Naive thymus-derived CD4-positive, alpha-beta T cell (primary cell): ENCODE measurements at regions not wholly inside any gene's neighbourhood (a gene's known extent, or its start where the extent isn't known, plus 50 kb on each side); places are given as distances from the start of the nearest gene placed in this dataset.

Experiments used
- ATAC-seq: fragments of 150-1000 bp; cut with Tn5 transposase; 2 replicates; pipeline ENCODE4 v1.10.0; 2021; ENCODE audit warnings: mild to moderate bottlenecking, moderate library complexity
- CTCF ChIA-PET: fragments of 350-600 bp; sonication (Branson Sonifier 250); formaldehyde crosslinking; loops from one replicate; lab custom pipeline; 2021; ENCODE audit warnings: antibody characterized with exemption; lab: Charles Lee
- POLR2A ChIA-PET: fragments of 350-600 bp; sonication (Branson Sonifier 250); formaldehyde crosslinking; loops from one replicate; lab custom pipeline; 2021; ENCODE audit warnings: antibody characterized with exemption, inconsistent platforms; lab: Charles Lee
- DNase-seq, 9 donors: peaks; one replicate each; pipeline versions ENCODE4 v3.0.0 to v3.0.0-alpha.2; 2020 to 2022; ENCODE audit warnings: mixed read lengths in 1 of 9
- H3K27ac ChIP-seq: one replicate; pipeline ENCODE4 v1.7.0; 2013; ENCODE audit warnings: mild to moderate bottlenecking, low read depth, low read length, moderate library complexity
- H3K27me3 ChIP-seq, 2 donors: one replicate each; pipeline ENCODE4 v1.7.0; 2013; ENCODE audit warnings: low read length in 2 of 2, mild to moderate bottlenecking in 2 of 2, moderate library complexity in 2 of 2; ENCODE audit not compliant: control insufficient read depth in 2 of 2, insufficient read depth in 2 of 2
- H3K36me3 ChIP-seq, 3 experiments: 1 replicate in 2 of 3; 2 replicates in 1 of 3; pipeline ENCODE4 v1.7.0; 2013; ENCODE audit warnings: low read length in 3 of 3, mild to moderate bottlenecking in 3 of 3, moderate library complexity in 1 of 3; ENCODE audit not compliant: insufficient read depth in 3 of 3, control insufficient read depth in 2 of 3
- H3K4me1 ChIP-seq, 2 donors: one replicate each; pipeline ENCODE4 v1.7.0; 2013; ENCODE audit warnings: low read length in 2 of 2, mild to moderate bottlenecking in 2 of 2, moderate library complexity in 1 of 2; ENCODE audit not compliant: control insufficient read depth in 2 of 2, insufficient read depth in 2 of 2
- H3K4me3 ChIP-seq: 2 replicates; pipeline ENCODE4 v1.7.0; 2013; ENCODE audit warnings: mild to moderate bottlenecking, low read length
- H3K9me3 ChIP-seq, 3 experiments: 1 replicate in 2 of 3; 2 replicates in 1 of 3; pipeline ENCODE4 v1.7.0; 2013; ENCODE audit warnings: low read length in 3 of 3; ENCODE audit not compliant: control insufficient read depth in 2 of 3
- H3K27ac Mint-ChIP-seq, 9 donors: one replicate each; pipeline ENCODE4 v1.8.0; 2020 to 2022; ENCODE audit warnings: mixed read lengths in 9 of 9, mild to moderate bottlenecking in 8 of 9, moderate library complexity in 5 of 9, inconsistent platforms in 2 of 9
- H3K27me3 Mint-ChIP-seq, 5 donors: one replicate each; pipeline ENCODE4 v1.8.0; 2021 to 2022; ENCODE audit warnings: mixed read lengths in 5 of 5, mild to moderate bottlenecking in 1 of 5
- H3K36me3 Mint-ChIP-seq, 5 donors: one replicate each; pipeline ENCODE4 v1.8.0; 2020 to 2022; ENCODE audit warnings: mixed read lengths in 5 of 5, mild to moderate bottlenecking in 3 of 5, inconsistent platforms in 1 of 5
- H3K4me1 Mint-ChIP-seq, 7 donors: one replicate each; pipeline ENCODE4 v1.8.0; 2020 to 2022; ENCODE audit warnings: mixed read lengths in 7 of 7, mild to moderate bottlenecking in 3 of 7, inconsistent platforms in 1 of 7
- H3K4me3 Mint-ChIP-seq, 10 donors: one replicate each; pipeline ENCODE4 v1.8.0; 2020 to 2022; ENCODE audit warnings: mild to moderate bottlenecking in 10 of 10, mixed read lengths in 10 of 10, moderate library complexity in 6 of 10, inconsistent platforms in 2 of 10
- H3K9me3 Mint-ChIP-seq, 11 donors: one replicate each; pipeline ENCODE4 v1.8.0; 2020 to 2022; ENCODE audit warnings: mixed read lengths in 11 of 11, mild to moderate bottlenecking in 4 of 11, inconsistent platforms in 1 of 11, moderate library complexity in 1 of 11
- intact Hi-C, 2 donors: fragments of 100-400 bp; cut with micrococcal nuclease; formaldehyde crosslinking; loops; one replicate each; pipeline ENCODE4 v1.15.1; 2023

DNA sequence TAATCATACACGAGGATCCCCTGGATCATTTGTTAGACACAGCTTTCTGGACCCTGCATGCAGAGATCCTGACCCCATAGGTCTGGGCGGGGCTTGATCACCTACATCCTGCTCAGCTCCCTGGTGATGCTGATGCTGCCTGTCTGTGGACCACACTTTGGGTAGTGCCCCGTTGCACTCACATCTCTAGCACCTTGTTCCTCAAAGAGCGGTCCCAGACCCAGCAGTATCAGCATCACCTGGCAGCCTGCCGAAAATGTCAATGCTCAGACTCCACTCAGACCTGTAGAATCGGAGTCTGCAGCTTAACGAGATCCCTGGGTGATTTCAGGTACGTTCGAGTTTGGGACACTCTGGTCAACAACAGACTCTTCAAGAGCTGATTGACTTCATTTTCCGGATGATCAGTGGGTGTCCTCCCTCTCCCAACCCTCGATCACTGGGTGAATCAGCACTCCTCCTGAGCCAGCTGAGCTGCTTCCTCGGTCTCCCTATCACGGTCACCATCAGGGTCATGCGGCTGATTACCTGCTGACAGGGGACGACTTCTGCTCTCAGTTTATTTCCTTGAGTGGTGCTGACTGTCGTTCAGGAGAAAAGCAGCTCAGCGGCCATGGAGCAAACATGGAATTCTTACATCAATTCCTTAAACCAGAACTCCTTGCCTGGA is 150.6 kb upstream of the RAB12 start:
- Histone ChIP-seq H3K4me3 (no peak overlapping the region), H3K27ac (no peak overlapping the region), H3K27me3 (no peaks in the 10 kb centered on the region), H3K9me3 (no peaks in the 10 kb centered on the region), H3K4me1 (no peaks in the 10 kb centered on the region), H3K36me3 (no peaks in the 10 kb centered on the region)
- intact Hi-C loops, result no loop called here
- peaks cover 0 to 8% (median 0%) of the 10 kb centered on the region in 5 donors for H3K27me3 Mint-ChIP-seq
- ATAC-seq, result no peak
- H3K4me3 Mint-ChIP-seq, result no peak overlapping the region
- no peaks in the 10 kb centered on the region for H3K9me3 Mint-ChIP-seq
- ChIA-PET CTCF (no interaction called here), POLR2A (no interaction called here)
- H3K36me3 Mint-ChIP-seq, result no peaks in the 10 kb centered on the region
- H3K27ac Mint-ChIP-seq, result no peak overlapping the region
- no peaks in the 10 kb centered on the region for H3K4me1 Mint-ChIP-seq
- no peak for DNase-seq

DNA sequence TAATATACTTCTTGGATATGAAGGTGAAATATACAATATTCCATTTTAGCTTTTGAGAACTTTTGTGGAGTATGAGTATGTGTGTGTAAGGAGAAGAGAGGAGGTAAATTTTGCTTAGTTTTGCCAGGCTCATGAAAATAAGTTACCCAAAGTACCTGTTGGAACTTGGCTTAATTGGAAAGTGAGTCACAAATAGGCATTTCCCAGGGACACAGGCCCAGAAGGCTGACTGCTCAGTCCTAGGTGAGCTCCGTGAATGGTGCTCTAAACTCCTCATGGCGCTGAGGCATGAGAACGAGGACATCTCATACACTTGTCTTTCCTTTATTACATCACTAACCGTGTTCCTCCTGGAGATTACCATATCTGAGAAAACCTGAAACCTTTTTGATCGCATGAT is 148.5 kb upstream of the RAB12 start:
- no peaks in the 10 kb centered on the region for H3K27me3 ChIP-seq
- no peaks in the 10 kb centered on the region for H3K9me3 ChIP-seq
- H3K27me3 Mint-ChIP-seq, result peaks cover 0 to 4% (median 0%) of the 10 kb centered on the region in 5 donors
- H3K27ac ChIP-seq, result no peak overlapping the region
- no peaks in the 10 kb centered on the region for H3K36me3 Mint-ChIP-seq
- H3K4me3 Mint-ChIP-seq, result no peak overlapping the region
- no peak overlapping the region for H3K4me3 ChIP-seq
- H3K27ac Mint-ChIP-seq, result no peak overlapping the region
- H3K36me3 ChIP-seq, result no peaks in the 10 kb centered on the region
- H3K9me3 Mint-ChIP-seq, result peaks cover 0 to 4% (median 0%) of the 10 kb centered on the region in 11 donors
- H3K4me1 ChIP-seq, result no peaks in the 10 kb centered on the region
- CTCF ChIA-PET, result no interaction called here
- ATAC-seq (no peak), DNase-seq (no peak)
- POLR2A ChIA-PET, result no interaction called here
- H3K4me1 Mint-ChIP-seq, result no peaks in the 10 kb centered on the region
- intact Hi-C loops, result no loop called here

DNA sequence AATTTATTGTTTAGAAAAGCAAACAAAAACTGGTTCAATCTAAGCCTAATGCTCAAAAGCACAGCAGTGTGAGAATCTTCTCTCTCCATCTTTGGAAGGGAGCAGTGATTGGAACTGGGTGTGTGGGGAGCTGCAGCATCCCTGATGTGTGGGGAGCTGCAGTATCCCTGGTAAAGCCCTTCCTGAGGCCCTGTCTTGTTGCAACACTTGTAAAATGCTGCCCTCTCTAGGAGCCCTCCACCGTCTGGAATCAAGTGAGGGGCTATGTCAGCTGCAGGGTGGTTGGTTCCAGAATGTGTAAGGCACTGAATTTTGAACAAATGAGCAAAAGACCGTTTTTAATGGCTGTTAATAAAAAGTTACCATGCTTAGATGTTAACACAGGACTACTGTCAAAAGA is 147.7 kb upstream of the RAB12 start:
- Mint-ChIP-seq H3K27me3 (peaks cover 0 to 4% (median 0%) of the 10 kb centered on the region in 5 donors), H3K9me3 (peaks cover 0 to 6% (median 0%) of the 10 kb centered on the region in 11 donors), H3K4me1 (peaks cover 0 to 2% (median 0%) of the 10 kb centered on the region in 7 donors), H3K27ac (no peak overlapping the region), H3K36me3 (no peaks in the 10 kb centered on the region), H3K4me3 (no peak overlapping the region)
- H3K4me1 ChIP-seq, result no peaks in the 10 kb centered on the region
- no peaks in the 10 kb centered on the region for H3K9me3 ChIP-seq
- POLR2A ChIA-PET, result no interaction called here
- H3K4me3 ChIP-seq, result no peak overlapping the region
- DNase-seq, result no peak
- no peak overlapping the region for H3K27ac ChIP-seq
- intact Hi-C loops, result no loop called here
- CTCF ChIA-PET, result no interaction called here
- H3K36me3 ChIP-seq, result no peaks in the 10 kb centered on the region
- H3K27me3 ChIP-seq, result no peaks in the 10 kb centered on the region
- no peak for ATAC-seq

DNA sequence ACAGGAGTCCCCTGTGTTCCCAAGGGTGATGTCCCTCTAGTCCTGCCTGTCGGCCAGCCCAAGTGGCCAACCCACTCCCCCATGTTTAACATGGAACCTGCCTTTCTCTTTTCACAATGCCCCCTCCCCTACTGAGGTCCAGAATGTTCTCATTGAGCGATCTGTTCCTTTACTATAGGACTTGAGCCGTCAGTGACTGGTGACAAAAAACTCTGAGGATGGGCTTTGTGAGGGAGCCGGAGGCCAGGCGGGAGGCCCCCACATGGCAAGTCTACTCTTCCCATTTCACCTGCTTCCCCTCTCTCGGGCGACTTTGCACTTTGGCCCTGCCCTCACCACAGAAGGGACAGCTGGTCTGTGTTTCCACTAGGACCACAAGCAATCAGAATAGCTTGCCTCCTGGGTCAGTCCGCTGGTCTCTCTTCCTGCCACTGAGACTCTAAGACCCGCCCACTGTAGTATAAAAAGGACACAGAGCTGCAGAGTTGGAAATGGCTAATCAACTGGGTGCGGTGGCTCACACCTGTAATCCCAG is 146.5 kb upstream of the RAB12 start:
- Mint-ChIP-seq H3K36me3 (no peaks in the 10 kb centered on the region), H3K4me3 (no peak overlapping the region), H3K27ac (no peak overlapping the region), H3K9me3 (peaks cover 0 to 6% (median 0%) of the 10 kb centered on the region in 11 donors), H3K27me3 (peaks cover 0 to 4% (median 0%) of the 10 kb centered on the region in 5 donors), H3K4me1 (peaks cover 0 to 2% (median 0%) of the 10 kb centered on the region in 7 donors)
- Histone ChIP-seq H3K36me3 (no peaks in the 10 kb centered on the region), H3K4me1 (no peaks in the 10 kb centered on the region), H3K27me3 (no peaks in the 10 kb centered on the region), H3K9me3 (no peaks in the 10 kb centered on the region), H3K27ac (no peak overlapping the region), H3K4me3 (no peak overlapping the region)
- ChIA-PET CTCF (no interaction called here), POLR2A (no interaction called here)
- intact Hi-C loops, result no loop called here
- no peak for ATAC-seq
- DNase-seq, result no peak

DNA sequence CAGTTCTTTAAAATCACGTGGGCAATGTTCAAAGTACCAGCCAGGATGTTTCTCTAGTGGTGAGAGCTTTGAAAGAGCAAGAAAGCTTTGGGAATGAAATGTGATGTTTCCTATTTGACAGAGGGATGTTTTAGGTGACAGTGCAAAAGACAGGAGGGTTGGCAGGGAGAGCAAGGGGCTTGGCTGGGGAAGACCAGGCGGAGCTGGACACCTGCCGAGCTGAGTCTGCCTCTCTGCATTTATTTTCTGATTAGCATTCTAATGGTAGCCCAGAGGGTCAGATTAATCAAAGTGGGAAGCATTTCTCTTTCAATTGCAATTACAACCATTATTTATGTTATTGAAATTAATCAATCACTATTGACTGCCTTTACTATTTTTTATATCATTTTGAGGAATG is 145.4 kb upstream of the RAB12 start:
- H3K36me3 ChIP-seq, result no peaks in the 10 kb centered on the region
- no peak overlapping the region for H3K4me3 ChIP-seq
- CTCF ChIA-PET, result no interaction called here
- ATAC-seq, result no peak
- H3K27ac ChIP-seq, result no peak overlapping the region
- POLR2A ChIA-PET, result no interaction called here
- Mint-ChIP-seq H3K4me3 (no peak overlapping the region), H3K36me3 (no peaks in the 10 kb centered on the region), H3K9me3 (peaks cover 0 to 6% (median 0%) of the 10 kb centered on the region in 11 donors), H3K4me1 (peaks cover 0 to 2% (median 0%) of the 10 kb centered on the region in 7 donors), H3K27ac (no peak overlapping the region), H3K27me3 (peaks cover 0 to 4% (median 0%) of the 10 kb centered on the region in 5 donors)
- H3K27me3 ChIP-seq, result no peaks in the 10 kb centered on the region
- no peaks in the 10 kb centered on the region for H3K9me3 ChIP-seq
- DNase-seq, result no peak
- intact Hi-C loops, result no loop called here
- no peaks in the 10 kb centered on the region for H3K4me1 ChIP-seq

GRCh38 chr18:8468191-8468590 is 141.0 kb upstream of the RAB12 start:
- ChIA-PET POLR2A (no interaction called here), CTCF (no interaction called here)
- no peaks in the 10 kb centered on the region for H3K9me3 ChIP-seq
- Mint-ChIP-seq H3K4me3 (no peak overlapping the region), H3K27ac (no peak overlapping the region), H3K4me1 (peaks cover 0 to 2% (median 0%) of the 10 kb centered on the region in 7 donors), H3K9me3 (peaks cover 0 to 6% (median 0%) of the 10 kb centered on the region in 11 donors), H3K36me3 (no peaks in the 10 kb centered on the region), H3K27me3 (peaks cover 0 to 6% (median 3%) of the 10 kb centered on the region in 5 donors)
- no peak for ATAC-seq
- H3K27me3 ChIP-seq, result no peaks in the 10 kb centered on the region
- no peak overlapping the region for H3K27ac ChIP-seq
- no peaks in the 10 kb centered on the region for H3K36me3 ChIP-seq
- no peak overlapping the region for H3K4me3 ChIP-seq
- intact Hi-C loops, result no loop called here
- H3K4me1 ChIP-seq, result no peaks in the 10 kb centered on the region
- no peak for DNase-seq

DNA sequence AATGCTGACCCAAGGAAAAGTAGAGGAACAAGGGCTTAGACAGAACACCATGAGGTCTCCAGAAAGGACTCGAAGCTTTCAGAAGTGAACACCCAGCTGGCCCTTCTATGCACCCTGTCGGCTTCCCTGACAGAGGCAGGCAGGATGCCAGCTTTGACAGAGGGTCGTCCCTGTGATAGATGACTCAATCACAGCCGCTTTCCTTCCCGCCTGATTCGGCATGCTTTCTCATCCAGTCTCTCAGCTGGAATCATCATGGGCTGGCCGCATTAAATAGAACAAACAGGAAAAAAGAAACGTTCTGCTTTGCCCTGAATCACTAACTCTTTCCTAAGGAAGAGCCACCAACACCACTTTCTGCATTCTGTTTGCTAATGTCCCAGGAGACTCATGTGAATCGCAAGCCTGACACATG is 140.3 kb upstream of the RAB12 start:
- Histone ChIP-seq H3K4me3 (no peak overlapping the region), H3K36me3 (no peaks in the 10 kb centered on the region), H3K4me1 (no peaks in the 10 kb centered on the region), H3K27ac (no peak overlapping the region), H3K9me3 (no peaks in the 10 kb centered on the region), H3K27me3 (no peaks in the 10 kb centered on the region)
- DNase-seq (no peak), ATAC-seq (no peak)
- intact Hi-C loops, result no loop called here
- Mint-ChIP-seq H3K9me3 (peaks cover 0 to 6% (median 0%) of the 10 kb centered on the region in 11 donors), H3K4me3 (no peak overlapping the region), H3K27me3 (peaks cover 0 to 13% (median 7%) of the 10 kb centered on the region in 5 donors), H3K4me1 (peaks cover 0 to 2% (median 0%) of the 10 kb centered on the region in 7 donors), H3K27ac (no peak overlapping the region), H3K36me3 (no peaks in the 10 kb centered on the region)
- ChIA-PET CTCF (no interaction called here), POLR2A (no interaction called here)
